GM23338 (cell line): ENCODE measurements at regions not wholly inside any gene's neighbourhood (a gene's known extent, or its start where the extent isn't known, plus 50 kb on each side); places are given as distances from the start of the nearest gene placed in this dataset.

ENCODE experiments used
- ATAC-seq: fragments of 200-7000 bp; cut with Tn5 transposase; 3 replicates; pipeline ENCODE4 v1.9.1; 2020
- DNase-seq: peaks from one replicate; pipeline ENCODE4 v3.0.0-alpha.2; 2015; ENCODE audit warnings: low spot score
- H2AFZ ChIP-seq: fragments of 200-600 bp; sonication (generic); 2 replicates; pipeline ENCODE4 v1.8.0; 2016; ENCODE audit warnings: antibody characterized with exemption, mild to moderate bottlenecking, moderate library complexity
- H3F3A ChIP-seq: fragments of 200-600 bp; sonication (generic); replicated peaks from 2 replicates; pipeline ENCODE4 v1.8.0; 2017; ENCODE audit warnings: antibody characterized with exemption, mixed run types, low read depth
- H3K27ac ChIP-seq: fragments of 200-600 bp; sonication (generic); 2 replicates; pipeline ENCODE4 v1.6.1; 2016; ENCODE audit warnings: low read depth
- H3K27me3 ChIP-seq: fragments of 200-600 bp; sonication (generic); 2 replicates; pipeline ENCODE4 v1.8.0; 2016; ENCODE audit warnings: mild to moderate bottlenecking, mixed run types, moderate library complexity; ENCODE audit not compliant: insufficient read depth
- H3K36me3 ChIP-seq: fragments of 200-600 bp; sonication (generic); 2 replicates; pipeline ENCODE4 v1.8.0; 2016; ENCODE audit warnings: mild to moderate bottlenecking; ENCODE audit not compliant: insufficient read depth
- H3K4me1 ChIP-seq: fragments of 200-600 bp; sonication (generic); 2 replicates; pipeline ENCODE4 v1.8.0; 2016; ENCODE audit warnings: mild to moderate bottlenecking, moderate library complexity; ENCODE audit not compliant: insufficient read depth
- H3K4me2 ChIP-seq: fragments of 200-600 bp; sonication (generic); 2 replicates; pipeline ENCODE4 v1.7.1; 2017; ENCODE audit warnings: mixed run types
- H3K4me3 ChIP-seq: fragments of 200-600 bp; sonication (generic); 2 replicates; pipeline ENCODE4 v1.6.1; 2016; ENCODE audit warnings: mixed run types
- H3K79me2 ChIP-seq: fragments of 200-600 bp; sonication (generic); replicated peaks from 2 replicates; pipeline ENCODE4 v1.8.0; 2017; ENCODE audit warnings: mild to moderate bottlenecking; ENCODE audit not compliant: insufficient read depth
- H3K9me2 ChIP-seq: fragments of 200-600 bp; sonication (generic); 2 replicates; pipeline ENCODE4 v1.8.0; 2017; ENCODE audit not compliant: insufficient read depth
- H4K20me1 ChIP-seq: fragments of 200-600 bp; sonication (generic); replicated peaks from 2 replicates; pipeline ENCODE4 v1.8.0; 2017; ENCODE audit warnings: mild to moderate bottlenecking; ENCODE audit not compliant: insufficient read depth
- H3K27ac Mint-ChIP-seq: 2 replicates; pipeline ENCODE4 v1.8.0; 2020; ENCODE audit warnings: inconsistent platforms, mild to moderate bottlenecking, moderate library complexity, mixed read lengths
- H3K27me3 Mint-ChIP-seq: 3 replicates; pipeline ENCODE4 v1.8.0; 2022; ENCODE audit warnings: low read depth, mild to moderate bottlenecking, moderate library complexity, mixed read lengths, inconsistent platforms; ENCODE audit not compliant: insufficient read depth, poor library complexity
- H3K36me3 Mint-ChIP-seq: 3 replicates; pipeline ENCODE4 v1.8.0; 2021; ENCODE audit warnings: low read depth, mild to moderate bottlenecking, inconsistent platforms, moderate library complexity, mixed read lengths
- H3K4me1 Mint-ChIP-seq: 3 replicates; pipeline ENCODE4 v1.8.0; 2020; ENCODE audit warnings: mild to moderate bottlenecking, inconsistent platforms, mixed read lengths
- H3K4me3 Mint-ChIP-seq: 3 replicates; pipeline ENCODE4 v1.8.0; 2021; ENCODE audit warnings: moderate library complexity, mild to moderate bottlenecking, inconsistent platforms, mixed read lengths
- H3K9me3 Mint-ChIP-seq: 3 replicates; pipeline ENCODE4 v1.8.0; 2020; ENCODE audit warnings: moderate library complexity, mild to moderate bottlenecking, inconsistent platforms, mixed read lengths
- CREB1 ChIP-seq: fragments of 250-450 bp; sonication (Bioruptor Pico); IDR thresholded peaks from 2 replicates; pipeline ENCODE4 v1.5.0; 2020; ENCODE audit warnings: low read depth, mild to moderate bottlenecking, moderate library complexity
- CTCF ChIP-seq, 2 experiments: fragments of 200-600 bp in 1 of 2; sonication (generic) in 1 of 2; conservative IDR thresholded peaks; 2 replicates each; pipeline versions ENCODE4 v1.5.1 to v1.6.1; 2016 to 2017; ENCODE audit warnings: antibody characterized with exemption in 2 of 2, low read depth in 2 of 2, mild to moderate bottlenecking in 2 of 2, moderate library complexity in 1 of 2
- ETS1 ChIP-seq: IDR thresholded peaks from 2 replicates; pipeline ENCODE4 v1.6.1; 2016; ENCODE audit warnings: antibody characterized with exemption
- EZH2 ChIP-seq: fragments of 200-600 bp; sonication (generic); IDR thresholded peaks from one replicate; pipeline ENCODE4 v1.8.0; 2017; ENCODE audit warnings: antibody characterized with exemption, mild to moderate bottlenecking, low read depth; ENCODE audit not compliant: unreplicated experiment
- EZH2phosphoT487 ChIP-seq: fragments of 200-600 bp; sonication (generic); IDR thresholded peaks from one replicate; pipeline ENCODE4 v1.8.1; 2018; ENCODE audit warnings: antibody characterized with exemption; ENCODE audit not compliant: unreplicated experiment
- JUNB ChIP-seq: IDR thresholded peaks from one replicate; pipeline ENCODE4 v1.6.1; 2016; ENCODE audit warnings: antibody characterized with exemption; ENCODE audit not compliant: unreplicated experiment
- NANOG ChIP-seq: IDR thresholded peaks from 2 replicates; pipeline ENCODE4 v1.6.1; 2016; ENCODE audit warnings: antibody characterized with exemption, borderline replicate concordance
- REST ChIP-seq: IDR thresholded peaks from one replicate; pipeline ENCODE4 v1.6.1; 2018; ENCODE audit warnings: antibody characterized with exemption; ENCODE audit not compliant: unreplicated experiment
- STAT1 ChIP-seq: IDR thresholded peaks from one replicate; pipeline ENCODE4 v1.6.1; 2016; ENCODE audit warnings: antibody characterized with exemption; ENCODE audit not compliant: unreplicated experiment
- ZNF331 ChIP-seq: fragments of 250-450 bp; sonication (Bioruptor Pico); IDR thresholded peaks from 2 replicates; pipeline ENCODE4 v1.5.0; 2020; ENCODE audit warnings: low read depth, mild to moderate bottlenecking, moderate library complexity
- ZNF462 ChIP-seq: fragments of 250-450 bp; sonication (Bioruptor Pico); IDR thresholded peaks from 2 replicates; pipeline ENCODE4 v1.5.0; 2020; ENCODE audit warnings: mild to moderate bottlenecking, moderate library complexity

GRCh38 chr6:85983032-85983659 is 340.5 kb upstream of the SYNCRIP start:
- Histone ChIP-seq H2AFZ (no peak overlapping the region), H3K27ac (no peak overlapping the region), H3K4me2 (no peak overlapping the region), H3F3A (no peaks in the 10 kb centered on the region), H3K27me3 (no peaks in the 10 kb centered on the region), H3K79me2 (no peaks in the 10 kb centered on the region), H4K20me1 (no peaks in the 10 kb centered on the region), H3K4me1 (no peaks in the 10 kb centered on the region), H3K4me3 (no peak overlapping the region), H3K9me2 (0 out of 2 replicates have a peak, but pooled peaks cover 5% of the 10 kb centered on the region), H3K36me3 (0 out of 2 replicates have a peak, but pooled peaks cover 8% of the 10 kb centered on the region)
- Mint-ChIP-seq H3K27me3 (no peaks in the 10 kb centered on the region), H3K4me3 (no peak overlapping the region), H3K9me3 (peaks cover 18% of the 10 kb centered on the region), H3K36me3 (peaks cover 2% of the 10 kb centered on the region), H3K4me1 (no peaks in the 10 kb centered on the region), H3K27ac (no peak overlapping the region)
- TF ChIP-seq NANOG (no peak), ZNF462 (CRISPR knock-in tag) (no peak), CREB1 (CRISPR knock-in tag) (no peak), ETS1 (no peak), REST (no peak), EZH2phosphoT487 (no peak), JUNB (no peak), STAT1 (no peak), EZH2 (no peak), ZNF331 (CRISPR knock-in tag) (no peak), CTCF (conservative IDR thresholded peaks at IDR 0.05; ENCODE audit: low read depth in 2 of 2) (no peak)
- ATAC-seq = no peak
- no peak for DNase-seq
